GM18909 (cell line): ENCODE measurements at regions not wholly inside any gene's neighbourhood (a gene's known extent, or its start where the extent isn't known, plus 50 kb on each side); places are given as distances from the start of the nearest gene placed in this dataset.

Experiments
- ATAC-seq: cut with Tn5 transposase; IDR thresholded peaks from one replicate; pipeline ENCODE4 v1.9.1; 2021; ENCODE audit warnings: mild to moderate bottlenecking; ENCODE audit not compliant: unreplicated experiment, poor library complexity

DNA sequence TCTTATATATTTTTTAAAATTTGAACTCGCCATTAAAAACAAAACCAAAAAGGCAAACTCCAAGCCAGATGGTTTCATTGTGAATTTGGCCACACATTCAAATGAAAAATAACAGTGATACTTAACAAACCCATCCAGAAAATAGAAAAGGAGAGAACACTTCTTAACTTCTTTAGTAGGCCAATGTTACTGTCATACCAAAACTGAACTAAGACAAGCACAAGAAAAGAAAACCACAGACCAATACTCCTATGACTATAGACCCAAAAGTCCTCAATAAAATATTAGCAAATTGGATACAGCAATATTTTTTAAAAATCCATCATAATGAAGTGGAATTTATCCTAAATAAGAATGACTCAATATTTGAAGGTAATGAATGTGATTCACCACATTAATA lies 73.5 kb upstream of the ALDH1A3 start:
- ATAC-seq: no peak

DNA sequence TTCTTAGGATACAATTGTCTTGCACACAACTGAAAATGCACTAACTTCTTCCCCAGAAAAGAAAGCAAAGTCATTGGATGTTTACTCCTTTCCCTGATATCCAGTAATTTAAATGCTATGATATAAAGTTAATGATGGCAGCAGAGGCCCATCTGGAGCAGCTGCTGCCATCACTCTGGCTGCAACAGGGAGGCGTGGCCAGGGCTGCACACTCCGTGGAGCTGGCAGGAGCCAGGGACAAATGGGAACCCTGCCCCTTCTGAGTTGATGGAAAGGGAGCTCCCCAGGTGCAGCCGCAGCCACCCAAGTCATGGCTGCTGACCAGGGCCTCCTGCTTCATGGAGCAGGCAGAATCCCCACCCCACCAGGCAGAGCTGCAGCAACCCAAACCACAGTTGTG lies 72.6 kb upstream of the ALDH1A3 start:
- no peak for ATAC-seq

DNA sequence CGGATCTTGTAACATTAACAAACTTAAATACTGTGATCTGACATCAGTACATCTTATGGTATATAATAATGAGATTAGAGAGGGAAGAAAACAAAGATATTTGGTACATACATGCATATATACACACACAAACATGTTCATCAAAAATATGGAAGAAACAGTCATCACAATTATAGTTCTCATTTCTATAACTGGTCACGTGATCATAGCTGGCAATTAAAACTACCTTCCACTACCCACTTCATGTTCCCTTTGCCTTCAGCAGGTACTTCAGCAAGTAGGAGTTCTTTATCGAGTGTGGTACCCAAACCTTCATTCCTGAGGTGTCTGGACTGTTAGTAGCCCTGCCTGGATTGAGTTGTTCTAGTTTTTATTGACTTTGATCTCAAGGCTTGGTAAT lies 70.9 kb upstream of the ALDH1A3 start:
- ATAC-seq: no peak

DNA sequence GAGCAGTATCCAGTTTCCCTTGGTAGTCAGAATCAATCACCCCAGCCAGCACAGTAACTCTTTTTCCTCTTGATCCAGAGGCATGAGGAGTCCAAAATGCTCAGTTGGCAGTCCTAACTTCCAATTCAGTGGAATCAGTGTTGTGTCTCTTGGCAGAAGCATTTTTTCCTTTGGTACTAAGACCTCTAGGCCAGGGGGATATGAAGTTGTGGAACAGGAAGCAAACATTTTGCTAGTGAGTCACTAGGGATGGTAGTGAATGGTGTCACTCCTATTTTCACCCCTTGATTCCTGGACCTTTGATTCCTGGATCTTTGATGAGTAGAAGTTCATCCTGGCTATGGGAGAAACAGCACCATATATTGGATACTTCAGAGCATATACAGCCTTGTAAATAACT lies 70.5 kb upstream of the ALDH1A3 start:
- no peak for ATAC-seq

DNA sequence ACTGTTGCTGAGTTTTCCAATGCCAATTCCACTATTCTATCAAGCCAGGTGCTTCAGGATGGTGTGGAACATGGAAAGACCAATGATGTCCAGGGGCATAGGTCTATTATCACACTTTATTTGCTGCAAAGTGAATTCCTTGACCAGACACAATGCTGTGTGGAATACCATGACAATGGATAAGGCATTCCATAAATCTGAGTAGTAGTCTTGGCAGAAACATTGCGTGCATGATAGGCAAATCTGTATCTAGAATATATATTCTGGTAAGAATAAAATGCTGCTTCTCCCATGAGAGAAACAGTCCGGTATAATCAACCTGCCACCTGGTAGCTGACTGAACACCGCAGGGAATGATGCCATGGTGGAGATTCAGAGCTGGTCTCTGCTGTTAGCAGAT lies 70.0 kb upstream of the ALDH1A3 start:
- no peak for ATAC-seq

DNA sequence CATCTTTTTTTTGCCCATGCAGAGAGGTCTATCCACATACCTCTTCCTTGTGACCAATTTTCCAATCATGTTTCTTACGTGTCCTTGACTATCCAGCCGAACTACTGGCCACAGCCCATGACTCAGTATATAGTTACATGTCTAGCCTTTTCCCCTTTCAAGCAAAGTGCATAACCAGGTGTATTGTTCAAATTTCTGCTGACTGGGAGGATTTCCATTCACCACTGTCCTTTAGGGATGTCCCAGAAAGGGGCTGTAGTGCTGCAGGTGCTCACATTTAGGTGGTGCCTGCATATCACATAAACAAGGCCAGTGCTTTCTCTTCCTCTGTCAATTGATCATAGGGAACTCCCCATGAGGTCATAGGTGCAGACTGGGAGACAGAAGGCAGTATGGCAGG lies 69.4 kb upstream of the ALDH1A3 start:
- ATAC-seq: no peak

DNA sequence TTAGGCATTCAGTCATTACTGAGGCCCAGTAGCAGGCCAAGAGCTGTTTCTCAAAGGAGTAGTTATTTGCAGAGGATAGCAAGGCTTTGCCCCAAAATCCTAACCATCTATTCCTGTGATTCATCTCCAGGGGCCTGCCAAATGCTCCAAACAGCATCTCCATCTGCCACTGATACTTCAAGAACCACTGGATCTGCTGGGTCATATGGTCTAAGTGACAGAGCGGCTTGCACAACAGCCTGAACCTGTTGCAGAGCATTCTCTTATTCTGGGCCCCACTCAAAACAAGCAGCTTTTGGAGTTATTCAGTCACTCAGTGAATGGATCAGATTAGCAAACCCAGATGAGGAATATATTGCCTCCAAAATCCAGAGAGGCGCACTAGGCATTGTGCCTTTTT lies 68.8 kb upstream of the ALDH1A3 start:
- no peak for ATAC-seq

DNA sequence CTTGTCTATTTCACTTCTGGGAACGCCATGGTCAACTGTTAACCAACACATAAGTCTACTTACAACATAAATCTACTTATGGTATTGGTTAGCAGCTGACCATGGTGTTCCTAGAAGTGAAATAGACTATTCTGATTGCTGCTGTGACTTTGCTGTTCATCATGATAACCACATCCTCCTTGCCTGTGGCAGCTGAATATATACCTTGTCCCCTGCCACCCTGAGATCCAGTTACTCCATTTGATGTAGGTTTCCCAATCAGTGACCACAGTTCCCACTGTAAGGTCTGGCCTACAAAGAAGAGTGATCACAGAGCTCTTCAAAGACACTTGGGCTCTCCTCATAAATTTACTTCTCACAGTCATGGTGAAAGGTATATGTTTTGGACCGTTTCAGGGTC lies 66.8 kb upstream of the ALDH1A3 start:
- ATAC-seq: no peak

DNA sequence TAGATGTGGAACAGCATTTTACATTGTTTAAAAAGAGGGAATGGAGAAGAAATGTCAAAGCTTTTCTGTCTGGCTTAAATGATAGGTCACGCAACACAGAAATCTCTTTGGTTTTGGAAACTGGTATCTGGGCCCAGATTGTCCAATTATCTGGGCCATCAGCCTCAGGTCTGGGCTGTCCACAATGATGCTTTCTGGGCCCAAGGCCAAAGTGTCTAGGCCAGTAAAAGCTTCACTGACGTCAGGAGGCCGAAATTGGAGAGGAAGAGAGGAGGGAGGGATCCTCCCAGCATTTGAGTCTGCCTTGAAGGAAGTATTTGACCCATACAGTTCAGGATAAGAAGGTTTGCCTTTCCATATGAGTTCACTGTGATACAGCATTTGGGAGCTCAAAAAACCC lies 60.7 kb upstream of the ALDH1A3 start:
- ATAC-seq: no peak

DNA sequence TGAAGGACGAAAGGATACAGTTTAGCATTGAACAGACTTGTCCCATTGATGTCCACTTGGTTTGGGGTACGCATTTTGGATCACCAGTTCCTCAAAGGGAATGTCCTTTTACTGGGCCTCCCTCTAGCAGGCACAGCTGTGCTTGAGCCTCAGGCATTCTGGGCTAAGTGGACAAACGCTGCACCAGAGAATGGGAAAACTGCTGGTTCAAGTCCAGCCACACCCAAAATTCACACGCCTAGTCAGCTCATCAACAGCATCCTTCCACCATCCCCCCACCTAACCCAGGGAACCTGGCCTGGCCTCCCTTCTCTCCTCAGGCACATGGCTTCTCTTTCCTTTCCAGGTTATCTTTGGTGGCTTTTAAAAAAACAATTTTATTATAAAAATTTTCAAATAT lies 59.1 kb upstream of the ALDH1A3 start:
- ATAC-seq: no peak

DNA sequence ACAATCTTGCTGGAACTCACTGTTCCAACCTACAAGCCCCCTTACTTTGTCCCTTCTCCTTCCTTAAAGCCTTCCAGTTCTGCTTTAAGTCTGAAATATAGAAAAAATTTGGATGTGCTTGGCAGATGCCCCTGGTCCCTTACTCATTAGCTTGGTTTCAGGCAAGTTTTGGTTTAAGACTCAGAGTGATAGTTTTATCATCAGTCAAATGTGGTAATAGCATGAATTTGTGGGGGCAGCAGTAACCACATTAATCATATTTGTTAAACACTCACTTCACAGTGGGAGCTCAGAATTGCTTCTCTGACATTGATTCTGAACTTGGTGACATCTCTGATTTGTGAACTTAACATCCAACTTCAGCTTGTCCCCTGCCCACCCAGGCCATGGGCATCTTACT lies 58.3 kb upstream of the ALDH1A3 start:
- no peak for ATAC-seq

DNA sequence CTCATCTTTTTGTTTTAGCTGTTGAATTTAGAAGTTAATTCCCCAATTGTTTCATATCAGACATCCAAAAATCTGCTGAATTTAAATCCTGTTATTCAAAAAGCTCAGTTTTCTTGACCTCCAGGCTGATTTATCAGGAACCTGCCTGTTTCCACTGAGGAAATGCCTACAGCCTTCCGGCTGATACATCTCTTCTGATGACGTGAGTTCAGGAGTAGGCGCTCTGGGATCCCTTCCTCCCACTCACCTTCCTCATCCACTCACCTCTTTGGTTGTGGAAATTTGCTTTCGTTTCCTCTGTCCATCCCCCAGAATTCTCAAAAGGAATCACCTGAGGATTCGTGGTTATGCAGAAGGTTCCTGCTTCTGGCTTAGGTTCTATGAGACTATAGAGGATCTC lies 55.4 kb upstream of the ALDH1A3 start:
- ATAC-seq: no peak

DNA sequence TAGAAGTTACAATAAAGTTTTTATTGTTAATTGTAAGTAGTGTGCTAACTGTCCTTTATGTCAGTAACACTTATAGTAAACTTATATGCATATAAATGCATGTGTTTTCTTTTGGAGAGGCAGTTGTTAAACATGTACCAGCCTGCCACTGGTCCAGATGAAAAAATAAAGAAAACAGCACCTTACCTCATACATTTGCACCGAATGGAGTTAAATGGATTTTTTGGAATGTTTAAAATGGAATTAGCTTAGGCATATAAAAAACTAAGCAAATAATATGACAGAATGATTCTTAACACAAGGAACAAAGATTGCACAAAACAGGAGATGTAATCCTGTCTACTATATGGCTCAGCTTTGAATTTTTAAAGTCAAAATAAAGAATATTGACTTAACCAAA lies 50.2 kb upstream of the ALDH1A3 start:
- ATAC-seq: no peak
